IPS DF 19.7 (cell line): ENCODE measurements at regions not wholly inside any gene's neighbourhood (a gene's known extent, or its start where the extent isn't known, plus 50 kb on each side); places are given as distances from the start of the nearest gene placed in this dataset.

Experiments used
- DNase-seq: peaks from one replicate; pipeline ENCODE4 v3.0.0-alpha.2; 2013; ENCODE audit warnings: low read depth, low spot score

- no peak for DNase-seq
These were observed 424.5 kb downstream of the DMRT2 start for GRCh38 chr9:1474671-1475070.

GRCh38 chr9:1490341-1491232, 440.4 kb downstream of the DMRT2 start:
- no peak for DNase-seq

- no peak for DNase-seq
These were observed 442.0 kb downstream of the DMRT2 start for GRCh38 chr9:1492156-1492555.

- DNase-seq, result no peak
These were observed 445.3 kb downstream of the DMRT2 start for GRCh38 chr9:1495282-1496030.

- no peak for DNase-seq
These were observed 455.3 kb downstream of the DMRT2 start for GRCh38 chr9:1505489-1505888.

GRCh38 chr9:1510712-1511111, 460.6 kb downstream of the DMRT2 start:
- no peak for DNase-seq

- DNase-seq, result no peak
These were observed 462.9 kb downstream of the DMRT2 start for GRCh38 chr9:1513105-1513504.

GRCh38 chr9:1514250-1514649, 464.1 kb downstream of the DMRT2 start:
- no peak for DNase-seq

GRCh38 chr9:1514776-1515363, 464.7 kb downstream of the DMRT2 start:
- no peak for DNase-seq

GRCh38 chr9:1515557-1515956, 465.4 kb downstream of the DMRT2 start:
- DNase-seq, result no peak

- no peak for DNase-seq
These were observed 471.4 kb downstream of the DMRT2 start for GRCh38 chr9:1521547-1521946.

- DNase-seq, result no peak
These were observed 472.1 kb downstream of the DMRT2 start for GRCh38 chr9:1522219-1522767.

GRCh38 chr9:1528456-1528855, 478.3 kb downstream of the DMRT2 start:
- no peak for DNase-seq

- no peak for DNase-seq
These were observed 480.5 kb downstream of the DMRT2 start for GRCh38 chr9:1530696-1531095.

GRCh38 chr9:1531424-1531823, 481.3 kb downstream of the DMRT2 start:
- DNase-seq, result no peak

- no peak for DNase-seq
These were observed 482.0 kb downstream of the DMRT2 start for GRCh38 chr9:1532171-1532570.

- no peak for DNase-seq
These were observed 480.1 kb upstream of the SMARCA2 start for GRCh38 chr9:1535051-1535450.

- no peak for DNase-seq
These were observed 479.5 kb upstream of the SMARCA2 start for GRCh38 chr9:1535599-1535998.

GRCh38 chr9:1536522-1537170, 478.5 kb upstream of the SMARCA2 start:
- DNase-seq, result no peak

GRCh38 chr9:1538301-1538700, 476.8 kb upstream of the SMARCA2 start:
- DNase-seq, result no peak

- no peak for DNase-seq
These were observed 475.9 kb upstream of the SMARCA2 start for GRCh38 chr9:1539216-1539615.

GRCh38 chr9:1550636-1551035, 464.5 kb upstream of the SMARCA2 start:
- no peak for DNase-seq
